Mesothelial cell of epicardium (in vitro differentiated cells): ENCODE measurements at regions not wholly inside any gene's neighbourhood (a gene's known extent, or its start where the extent isn't known, plus 50 kb on each side); places are given as distances from the start of the nearest gene placed in this dataset.
"Not testable (repeated sequence)": the region's sequence is repeated elsewhere in the genome, so short reads cannot be mapped to it uniquely, and the experiment has no call there.

Experiments used
- DNase-seq, 2 experiments: peaks; one replicate each; pipeline ENCODE4 v3.0.0; 2021; ENCODE audit warnings: low spot score in 2 of 2; ENCODE audit not compliant: unreplicated experiment in 2 of 2
- H3K27ac Mint-ChIP-seq: 2 replicates; pipeline ENCODE4 v1.8.0; 2021; ENCODE audit warnings: mixed read lengths
- H3K27me3 Mint-ChIP-seq: 2 replicates; pipeline ENCODE4 v1.8.0; 2021; ENCODE audit warnings: low read depth, mixed read lengths
- H3K36me3 Mint-ChIP-seq: 2 replicates; pipeline ENCODE4 v1.8.0; 2021; ENCODE audit warnings: mixed read lengths
- H3K4me1 Mint-ChIP-seq: 2 replicates; pipeline ENCODE4 v1.8.0; 2021; ENCODE audit warnings: mixed read lengths
- H3K4me3 Mint-ChIP-seq: 2 replicates; pipeline ENCODE4 v1.8.0; 2021; ENCODE audit warnings: mild to moderate bottlenecking, moderate library complexity, mixed read lengths
- H3K9me3 Mint-ChIP-seq: 2 replicates; pipeline ENCODE4 v1.8.0; 2021; ENCODE audit warnings: mixed read lengths
- TF ChIP-seq, protein P1 (sequence below): fragments of 200-600 bp; sonication (generic); IDR thresholded peaks from one replicate; pipeline ENCODE4 v1.5.0; 2021; ENCODE audit warnings: antibody characterized with exemption; ENCODE audit not compliant: unreplicated experiment

DNA sequence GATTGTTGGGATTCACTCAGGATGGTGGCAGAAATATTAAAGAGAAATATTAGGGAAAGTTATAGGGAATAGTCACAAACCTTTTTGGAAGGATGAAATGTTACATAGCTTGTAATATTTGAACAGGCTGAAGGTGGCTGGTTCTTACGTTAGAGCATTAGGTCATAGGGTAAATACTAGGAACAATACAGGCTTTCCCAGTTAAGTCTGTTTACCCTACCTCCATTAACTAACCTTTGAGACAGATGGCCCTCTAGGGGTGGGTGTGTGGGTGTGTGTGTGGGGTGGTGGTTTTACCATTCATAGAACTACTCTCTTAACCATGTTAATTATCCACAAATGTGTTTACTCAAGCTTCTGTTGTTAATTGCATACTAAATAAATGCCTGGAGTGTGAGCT, 94.3 kb upstream of the STK32A start:
- TF ChIP-seq, protein P1, sequence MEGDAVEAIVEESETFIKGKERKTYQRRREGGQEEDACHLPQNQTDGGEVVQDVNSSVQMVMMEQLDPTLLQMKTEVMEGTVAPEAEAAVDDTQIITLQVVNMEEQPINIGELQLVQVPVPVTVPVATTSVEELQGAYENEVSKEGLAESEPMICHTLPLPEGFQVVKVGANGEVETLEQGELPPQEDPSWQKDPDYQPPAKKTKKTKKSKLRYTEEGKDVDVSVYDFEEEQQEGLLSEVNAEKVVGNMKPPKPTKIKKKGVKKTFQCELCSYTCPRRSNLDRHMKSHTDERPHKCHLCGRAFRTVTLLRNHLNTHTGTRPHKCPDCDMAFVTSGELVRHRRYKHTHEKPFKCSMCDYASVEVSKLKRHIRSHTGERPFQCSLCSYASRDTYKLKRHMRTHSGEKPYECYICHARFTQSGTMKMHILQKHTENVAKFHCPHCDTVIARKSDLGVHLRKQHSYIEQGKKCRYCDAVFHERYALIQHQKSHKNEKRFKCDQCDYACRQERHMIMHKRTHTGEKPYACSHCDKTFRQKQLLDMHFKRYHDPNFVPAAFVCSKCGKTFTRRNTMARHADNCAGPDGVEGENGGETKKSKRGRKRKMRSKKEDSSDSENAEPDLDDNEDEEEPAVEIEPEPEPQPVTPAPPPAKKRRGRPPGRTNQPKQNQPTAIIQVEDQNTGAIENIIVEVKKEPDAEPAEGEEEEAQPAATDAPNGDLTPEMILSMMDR, result no peak
- peaks cover 5% of the 10 kb centered on the region for H3K36me3 Mint-ChIP-seq
- H3K9me3 Mint-ChIP-seq, result peaks cover 40% of the 10 kb centered on the region
- H3K4me3 Mint-ChIP-seq, result no peak overlapping the region
- DNase-seq, result no peak
- no peaks in the 10 kb centered on the region for H3K27me3 Mint-ChIP-seq
- no peaks in the 10 kb centered on the region for H3K4me1 Mint-ChIP-seq
- H3K27ac Mint-ChIP-seq, result no peak overlapping the region

DNA sequence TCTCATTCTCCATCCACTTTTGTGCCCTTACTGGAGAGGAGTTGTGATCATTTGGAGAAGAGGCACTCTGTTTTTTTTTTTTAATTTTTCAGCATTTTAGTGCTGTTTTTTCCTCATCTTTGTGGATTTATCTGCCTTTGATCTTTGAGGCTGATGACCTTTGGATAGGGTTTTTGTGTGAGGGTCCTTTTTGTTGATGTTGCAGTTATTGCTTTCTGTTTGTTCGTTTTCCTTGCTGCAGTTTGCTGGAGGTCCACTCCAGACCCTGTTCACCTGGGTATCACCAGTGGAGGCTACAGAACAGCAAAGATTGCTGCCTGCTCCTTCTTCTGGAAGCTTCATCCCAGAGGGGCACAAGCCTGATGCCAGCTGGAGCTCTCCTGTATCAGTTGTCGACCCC, 93.2 kb upstream of the STK32A start:
- H3K4me1 Mint-ChIP-seq, H3K27me3 Mint-ChIP-seq, H3K36me3 Mint-ChIP-seq, H3K4me3 Mint-ChIP-seq, H3K27ac Mint-ChIP-seq, DNase-seq: not testable (repeated sequence)
- peaks cover 37% of the 10 kb centered on the region for H3K9me3 Mint-ChIP-seq

DNA sequence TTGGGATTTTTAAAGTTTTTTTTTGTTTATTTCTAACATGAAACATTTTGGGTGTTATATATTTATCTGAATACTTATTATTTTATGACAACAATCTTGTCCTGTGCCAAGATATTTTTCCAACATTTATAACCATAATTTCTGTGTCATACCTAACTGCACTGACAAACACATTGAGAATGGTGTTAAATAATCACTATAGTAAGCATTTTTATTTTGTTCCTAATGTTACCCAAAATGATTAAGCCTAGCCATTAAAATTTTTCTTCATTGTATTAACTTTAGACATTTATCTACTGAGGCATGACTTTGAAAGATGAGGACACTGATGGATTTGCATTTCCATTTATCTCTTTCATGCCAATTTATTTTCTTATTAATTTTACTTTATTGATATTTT, 91.6 kb upstream of the STK32A start:
- no peak for DNase-seq
- Mint-ChIP-seq H3K36me3 (peaks cover 3% of the 10 kb centered on the region), H3K27ac (no peak overlapping the region), H3K9me3 (peaks cover 25% of the 10 kb centered on the region), H3K4me1 (no peaks in the 10 kb centered on the region), H3K4me3 (no peak overlapping the region), H3K27me3 (no peaks in the 10 kb centered on the region)
- TF ChIP-seq, protein P1, result no peak

DNA sequence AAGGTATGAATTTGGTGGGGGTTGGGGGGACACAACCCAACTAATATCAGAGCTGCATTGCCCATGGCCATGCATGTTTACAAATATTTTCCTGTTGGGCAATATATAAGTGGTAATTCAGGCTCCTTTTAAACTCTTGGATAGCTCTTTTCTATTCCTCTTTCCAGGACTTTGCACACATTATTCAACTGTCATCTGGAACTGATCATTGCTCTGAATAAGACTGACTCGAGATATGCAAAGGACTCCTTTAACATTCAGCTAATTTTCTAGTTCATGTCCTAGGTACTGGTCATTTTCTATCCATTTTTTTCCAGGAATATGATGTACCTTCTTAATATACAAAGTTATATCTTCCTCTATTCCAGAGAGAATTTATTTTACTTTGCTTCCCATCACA, 89.5 kb upstream of the STK32A start:
- H3K4me1 Mint-ChIP-seq, result no peaks in the 10 kb centered on the region
- no peak overlapping the region for H3K27ac Mint-ChIP-seq
- peaks cover under 1% of the 10 kb centered on the region for H3K36me3 Mint-ChIP-seq
- no peaks in the 10 kb centered on the region for H3K27me3 Mint-ChIP-seq
- peaks cover 6% of the 10 kb centered on the region for H3K9me3 Mint-ChIP-seq
- no peak for DNase-seq
- TF ChIP-seq, protein P1, result no peak
- H3K4me3 Mint-ChIP-seq, result no peak overlapping the region

DNA sequence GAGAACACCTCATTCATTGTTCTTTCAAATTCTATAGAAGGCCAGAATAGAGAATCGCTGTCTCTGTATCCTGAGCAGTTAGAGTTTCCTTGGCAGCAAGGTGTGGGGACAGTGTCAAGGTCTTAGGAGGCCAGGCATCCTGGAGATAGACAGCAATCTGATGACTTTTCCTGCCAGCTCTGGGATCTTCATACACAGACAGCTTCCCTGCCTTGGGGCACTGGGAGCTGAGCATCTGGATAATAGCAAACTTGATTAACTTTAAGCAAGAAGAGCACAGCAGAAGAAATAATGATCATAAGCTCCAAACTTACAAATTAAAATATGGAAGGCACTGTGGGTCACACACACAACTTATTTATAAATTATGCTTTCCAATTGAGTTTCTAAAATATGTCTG, 86.1 kb upstream of the STK32A start:
- no peaks in the 10 kb centered on the region for H3K36me3 Mint-ChIP-seq
- H3K4me1 Mint-ChIP-seq, result no peaks in the 10 kb centered on the region
- H3K9me3 Mint-ChIP-seq, result peaks cover 4% of the 10 kb centered on the region
- H3K4me3 Mint-ChIP-seq, result no peak overlapping the region
- DNase-seq, result no peak
- no peak overlapping the region for H3K27ac Mint-ChIP-seq
- no peaks in the 10 kb centered on the region for H3K27me3 Mint-ChIP-seq
- TF ChIP-seq, protein P1, result no peak

DNA sequence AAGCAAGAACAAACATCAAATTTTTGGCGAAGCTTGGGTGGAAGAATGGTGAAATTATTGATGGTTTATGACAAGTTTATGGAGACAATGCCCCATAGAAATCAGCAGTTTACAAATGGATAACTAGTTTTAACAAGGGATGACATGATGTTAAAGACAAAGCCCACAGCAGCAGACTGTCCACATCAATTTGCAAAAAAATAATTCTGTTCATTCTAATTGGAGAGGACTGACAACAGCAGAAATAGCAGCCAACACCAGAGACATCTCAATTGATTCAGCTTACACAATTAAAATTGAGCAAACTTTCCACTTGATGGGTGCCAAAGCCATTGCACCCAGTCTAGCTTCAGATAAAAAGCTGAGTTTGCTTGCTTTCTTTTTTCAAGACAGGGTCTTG, 82.7 kb upstream of the STK32A start:
- Mint-ChIP-seq H3K4me1 (no peaks in the 10 kb centered on the region), H3K4me3 (no peak overlapping the region), H3K27me3 (no peaks in the 10 kb centered on the region), H3K36me3 (no peaks in the 10 kb centered on the region), H3K9me3 (peaks cover 4% of the 10 kb centered on the region), H3K27ac (no peak overlapping the region)
- no peak for DNase-seq
- TF ChIP-seq, protein P1, result no peak
